NCI-H446 (cell line): ENCODE measurements at regions not wholly inside any gene's neighbourhood (a gene's known extent, or its start where the extent isn't known, plus 50 kb on each side); places are given as distances from the start of the nearest gene placed in this dataset.
"Not testable (repeated sequence)": the region's sequence is repeated elsewhere in the genome, so short reads cannot be mapped to it uniquely, and the experiment has no call there.

Source experiments
- DNase-seq, 2 experiments: peaks; one replicate each; lab custom pipeline; 2025; lab: John Stamatoyannopoulos, UW

- DNase-seq, result no peak
Observed at GRCh38 chr18:78411539-78411938, 568.1 kb upstream of the SALL3 start.

GRCh38 chr18:78414302-78414701 is 565.3 kb upstream of the SALL3 start:
- DNase-seq, result no peak

- no peak for DNase-seq
Observed at GRCh38 chr18:78416853-78417252, 562.8 kb upstream of the SALL3 start.

- DNase-seq, result no peak
Observed at GRCh38 chr18:78418379-78418778, 561.2 kb upstream of the SALL3 start.

- DNase-seq, result no peak
Observed at GRCh38 chr18:78419171-78419570, 560.4 kb upstream of the SALL3 start.

GRCh38 chr18:78420116-78420515 is 559.5 kb upstream of the SALL3 start:
- DNase-seq, result no peak

- no peak for DNase-seq
Observed at GRCh38 chr18:78421392-78421791, 558.2 kb upstream of the SALL3 start.

- no peak for DNase-seq
Observed at GRCh38 chr18:78422336-78422735, 557.3 kb upstream of the SALL3 start.

- DNase-seq, result no peak
Observed at GRCh38 chr18:78423811-78424210, 555.8 kb upstream of the SALL3 start.

- no peak for DNase-seq
Observed at GRCh38 chr18:78424403-78425018, 555.1 kb upstream of the SALL3 start.

GRCh38 chr18:78425019-78425412 is 554.6 kb upstream of the SALL3 start:
- no peak for DNase-seq

GRCh38 chr18:78427081-78427480 is 552.5 kb upstream of the SALL3 start:
- no peak for DNase-seq

GRCh38 chr18:78429127-78430108 is 550.2 kb upstream of the SALL3 start:
- DNase-seq, result no peak

- no peak for DNase-seq
Observed at GRCh38 chr18:78430131-78430758, 549.4 kb upstream of the SALL3 start.

GRCh38 chr18:78431606-78432005 is 548.0 kb upstream of the SALL3 start:
- no peak for DNase-seq

GRCh38 chr18:78433562-78433961 is 546.1 kb upstream of the SALL3 start:
- no peak for DNase-seq

GRCh38 chr18:78436110-78436509 is 543.5 kb upstream of the SALL3 start:
- no peak for DNase-seq

GRCh38 chr18:78438235-78438634 is 541.4 kb upstream of the SALL3 start:
- DNase-seq, result not testable (repeated sequence)

- DNase-seq, result no peak
Observed at GRCh38 chr18:78445880-78446279, 533.7 kb upstream of the SALL3 start.

- DNase-seq, result no peak
Observed at GRCh38 chr18:78447211-78447610, 532.4 kb upstream of the SALL3 start.

GRCh38 chr18:78448106-78448505 is 531.5 kb upstream of the SALL3 start:
- no peak for DNase-seq

- DNase-seq, result no peak
Observed at GRCh38 chr18:78448591-78448990, 531.0 kb upstream of the SALL3 start.

- DNase-seq, result no peak
Observed at GRCh38 chr18:78454221-78454620, 525.4 kb upstream of the SALL3 start.
